Astrocyte (in vitro differentiated cells and primary cell): ENCODE measurements at regions not wholly inside any gene's neighbourhood (a gene's known extent, or its start where the extent isn't known, plus 50 kb on each side); places are given as distances from the start of the nearest gene placed in this dataset.

Experiments used
- CTCF ChIP-seq: IDR thresholded peaks from 2 replicates; pipeline ENCODE4 v1.5.1; 2011; ENCODE audit warnings: low read depth, mild to moderate bottlenecking, inconsistent platforms, low read length, moderate library complexity; ENCODE audit not compliant: insufficient read depth
- EZH2 ChIP-seq: IDR thresholded peaks from 2 replicates; pipeline ENCODE4 v1.6.1; 2012; ENCODE audit warnings: mild to moderate bottlenecking, low read length, inconsistent platforms; ENCODE audit not compliant: insufficient read depth

- TF ChIP-seq CTCF (no peak), EZH2 (no peak)
Measured at GRCh38 chr9:31637861-31638260, 746.6 kb upstream of the ACO1 start.
